IPS DF 4.7 (cell line): ENCODE measurements at regions not wholly inside any gene's neighbourhood (a gene's known extent, or its start where the extent isn't known, plus 50 kb on each side); places are given as distances from the start of the nearest gene placed in this dataset.

Experiments
- DNase-seq: peaks from one replicate; pipeline ENCODE4 v3.0.0-alpha.2; 2013; ENCODE audit warnings: low spot score; ENCODE audit errors: extremely low read depth

GRCh38 chr10:10392511-10392910, 625.2 kb upstream of the CELF2 start:
- no peak for DNase-seq

DNA sequence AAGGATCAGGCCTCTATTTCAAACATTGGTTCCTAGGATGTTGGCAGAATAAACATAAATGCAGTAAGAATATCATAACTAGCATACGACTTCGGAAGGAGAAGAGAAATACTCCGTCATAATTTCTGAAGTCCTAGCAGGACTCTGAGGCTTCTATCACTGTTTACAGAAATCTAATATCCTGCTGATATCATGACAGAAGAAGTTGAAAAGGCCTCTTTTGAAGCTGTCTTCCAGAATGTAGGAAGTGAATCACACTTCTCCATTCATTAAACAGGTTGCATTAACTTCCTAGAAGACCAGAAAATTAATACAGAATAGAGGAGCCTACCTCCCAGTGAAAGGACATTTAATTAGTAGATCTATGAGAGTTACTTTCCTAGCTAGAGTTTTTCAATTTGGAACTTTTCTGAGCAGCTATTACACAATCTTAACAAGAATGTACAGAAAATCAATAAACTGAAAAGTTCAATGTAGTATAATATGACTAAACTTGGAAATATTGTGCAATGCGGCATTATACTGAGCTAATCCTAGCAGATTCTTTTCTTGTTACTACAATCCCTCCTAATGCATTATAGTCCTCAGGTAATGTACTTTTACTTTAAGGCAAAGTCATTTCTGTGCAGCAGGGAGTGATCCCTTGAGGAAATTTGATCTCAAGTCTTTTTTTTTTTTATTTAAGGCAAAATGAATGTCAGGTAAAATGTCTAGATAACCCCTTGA, 622.6 kb upstream of the CELF2 start:
- DNase-seq: no peak

- DNase-seq: no peak
Observed at GRCh38 chr10:10396601-10397000, 621.1 kb upstream of the CELF2 start.

GRCh38 chr10:10397906-10398305, 619.8 kb upstream of the CELF2 start:
- DNase-seq: no peak

DNA sequence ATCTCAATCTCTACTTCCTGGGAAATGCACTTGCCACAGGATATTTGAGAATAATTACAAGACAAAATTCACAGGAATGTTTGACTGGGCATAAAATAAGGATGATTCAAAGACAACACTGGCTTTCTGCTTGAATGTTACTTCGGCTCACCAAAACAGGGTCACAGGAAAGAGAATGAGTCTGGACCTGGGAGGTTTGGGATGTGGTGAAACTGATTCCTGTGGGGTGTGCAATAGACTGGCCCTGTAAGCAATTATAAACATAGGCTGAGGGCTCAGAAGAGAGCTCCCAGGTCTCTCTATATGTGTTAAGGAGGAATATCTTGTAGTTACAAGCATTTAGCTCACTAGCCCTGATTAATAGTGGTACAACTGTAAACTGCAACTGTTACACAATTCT, 613.9 kb upstream of the CELF2 start:
- DNase-seq: no peak

- DNase-seq: no peak
Observed at GRCh38 chr10:10417671-10418070, 600.0 kb upstream of the CELF2 start.

GRCh38 chr10:10418387-10418786, 599.3 kb upstream of the CELF2 start:
- no peak for DNase-seq

GRCh38 chr10:10421071-10421470, 596.6 kb upstream of the CELF2 start:
- no peak for DNase-seq

DNA sequence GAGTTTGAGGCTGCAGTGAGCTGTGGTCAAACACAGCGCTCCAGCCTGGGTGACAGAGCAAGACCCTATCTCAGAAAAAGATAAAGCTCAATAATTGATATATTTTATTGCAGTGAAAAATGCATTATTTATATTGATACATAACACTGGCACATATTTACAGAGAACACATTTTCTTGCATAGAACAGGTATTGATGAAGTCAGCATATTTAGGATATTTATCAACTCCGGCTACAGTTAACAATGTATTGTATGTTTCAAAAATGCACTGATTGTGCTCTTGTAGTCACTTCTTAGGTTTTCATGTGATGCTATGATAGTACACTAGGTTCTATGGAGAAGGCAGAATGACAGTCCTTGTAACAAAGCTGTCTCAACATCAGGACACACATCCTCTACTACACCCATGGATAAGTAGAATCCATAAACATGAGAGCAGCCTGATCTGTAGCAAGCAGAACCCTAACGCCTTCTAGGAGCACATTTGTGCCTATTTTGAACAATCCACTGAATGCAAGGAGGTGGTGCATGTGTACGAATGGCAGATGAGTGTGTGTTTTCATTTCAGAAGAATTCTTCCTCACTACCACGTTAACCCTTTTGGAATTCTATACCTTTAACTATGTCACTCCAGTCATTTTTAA, 586.1 kb upstream of the CELF2 start:
- no peak for DNase-seq

DNA sequence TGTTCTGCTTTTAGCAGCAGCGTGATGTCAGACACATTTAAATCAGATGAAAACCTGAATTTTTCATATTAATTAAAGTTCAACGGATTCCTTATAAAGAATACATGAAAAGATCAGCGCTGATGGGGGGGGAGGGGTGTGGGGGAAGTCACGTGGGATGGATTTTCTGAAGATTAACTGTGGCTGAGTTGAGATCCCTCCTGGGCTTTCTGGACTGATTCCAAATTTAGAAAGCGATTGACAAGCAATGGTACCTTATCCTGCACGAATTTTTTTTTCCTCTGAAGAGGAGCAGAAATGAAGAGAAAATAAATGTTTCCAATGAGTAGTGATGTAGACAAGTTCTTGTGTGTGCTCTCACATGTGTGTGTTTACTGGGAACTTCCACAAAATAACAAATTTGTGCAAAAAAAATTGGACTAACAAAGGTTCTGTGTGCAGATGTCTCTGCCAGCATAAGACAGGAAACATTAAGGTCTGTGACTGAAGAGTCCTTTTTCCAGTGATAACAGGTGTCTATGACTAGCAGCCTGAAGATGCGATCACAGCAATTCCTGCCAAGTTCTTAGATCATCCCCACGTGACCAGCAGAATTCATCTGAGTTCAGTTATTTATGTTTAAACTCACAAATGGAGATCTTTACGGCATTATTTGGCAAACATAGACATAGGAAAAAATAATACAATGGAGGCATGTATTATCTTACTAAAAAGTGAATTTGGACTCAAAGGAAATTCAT, 585.2 kb upstream of the CELF2 start:
- no peak for DNase-seq

DNA sequence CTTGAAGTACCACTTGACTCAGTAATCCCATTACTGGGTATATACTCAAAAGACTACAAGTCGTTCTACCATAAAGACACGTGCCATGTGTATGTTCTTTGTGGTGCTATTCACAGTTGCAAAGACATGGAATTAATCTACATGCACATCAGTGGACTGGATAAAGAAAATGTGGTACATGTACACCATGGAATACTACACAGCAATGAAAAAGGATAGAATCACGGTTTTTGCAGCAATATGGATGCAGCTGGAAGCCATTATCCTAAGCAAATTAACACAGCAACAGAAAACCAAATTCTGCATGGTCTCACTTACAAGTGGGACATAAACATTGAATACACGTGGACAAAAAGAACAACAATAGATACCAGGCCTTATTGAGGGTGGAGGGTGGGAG, 583.4 kb upstream of the CELF2 start:
- DNase-seq: no peak

DNA sequence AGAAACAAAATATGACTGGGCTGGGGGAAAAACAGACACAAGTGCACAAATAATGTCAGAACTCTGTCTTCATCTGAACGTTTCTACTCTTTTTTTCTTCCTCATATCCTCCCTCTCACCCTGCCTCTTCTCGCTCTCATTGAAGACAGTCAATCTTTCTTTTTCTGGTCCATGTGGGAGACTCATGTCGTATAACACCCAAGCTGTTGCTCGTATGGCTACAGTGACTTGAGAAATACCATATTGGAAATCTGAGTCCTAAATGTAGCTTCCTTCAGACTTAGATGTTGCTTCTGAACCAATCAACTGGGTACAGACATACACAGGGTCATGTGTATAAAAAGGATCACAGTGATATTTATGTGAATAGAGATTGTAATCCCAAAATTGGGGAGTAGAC, 579.8 kb upstream of the CELF2 start:
- DNase-seq: no peak

DNA sequence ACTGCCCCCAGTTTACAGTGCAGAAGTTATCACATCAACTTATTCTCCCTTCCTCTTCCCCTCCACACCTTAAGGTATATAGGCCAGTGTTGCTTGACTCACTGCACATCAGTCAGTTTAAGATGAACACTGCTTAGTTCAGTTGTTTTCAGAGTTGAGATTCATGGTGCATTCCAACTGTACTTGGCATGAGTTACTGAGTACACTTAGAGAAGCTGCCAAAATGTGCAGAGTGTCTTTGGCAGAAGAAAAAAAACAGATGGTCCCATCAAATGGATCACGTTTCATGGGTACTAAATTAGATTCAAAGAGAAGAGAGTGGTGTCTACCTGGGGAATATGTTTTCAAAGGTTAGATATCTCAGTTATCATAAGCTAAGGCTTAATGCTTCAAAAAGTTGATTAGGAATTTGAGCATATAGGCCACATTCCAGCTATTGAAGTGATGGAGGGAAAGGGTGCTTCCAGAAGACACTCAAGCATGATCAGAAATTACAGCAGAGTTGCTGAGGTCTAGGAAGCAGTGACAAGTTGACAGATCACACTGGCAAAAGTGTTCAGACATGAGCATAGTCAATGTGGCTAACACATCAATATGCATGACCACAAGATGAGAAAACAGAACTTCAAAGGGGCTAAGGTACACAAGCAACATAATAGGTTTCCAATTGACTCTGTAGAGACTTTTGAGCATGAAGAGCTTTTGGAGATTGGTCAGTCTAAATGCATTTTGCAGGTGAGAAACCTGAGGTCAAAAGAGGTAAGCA, 579.2 kb upstream of the CELF2 start:
- no peak for DNase-seq

- DNase-seq: no peak
Observed at GRCh38 chr10:10456856-10457255, 560.8 kb upstream of the CELF2 start.

- no peak for DNase-seq
Observed at GRCh38 chr10:10460451-10460850, 557.2 kb upstream of the CELF2 start.

DNA sequence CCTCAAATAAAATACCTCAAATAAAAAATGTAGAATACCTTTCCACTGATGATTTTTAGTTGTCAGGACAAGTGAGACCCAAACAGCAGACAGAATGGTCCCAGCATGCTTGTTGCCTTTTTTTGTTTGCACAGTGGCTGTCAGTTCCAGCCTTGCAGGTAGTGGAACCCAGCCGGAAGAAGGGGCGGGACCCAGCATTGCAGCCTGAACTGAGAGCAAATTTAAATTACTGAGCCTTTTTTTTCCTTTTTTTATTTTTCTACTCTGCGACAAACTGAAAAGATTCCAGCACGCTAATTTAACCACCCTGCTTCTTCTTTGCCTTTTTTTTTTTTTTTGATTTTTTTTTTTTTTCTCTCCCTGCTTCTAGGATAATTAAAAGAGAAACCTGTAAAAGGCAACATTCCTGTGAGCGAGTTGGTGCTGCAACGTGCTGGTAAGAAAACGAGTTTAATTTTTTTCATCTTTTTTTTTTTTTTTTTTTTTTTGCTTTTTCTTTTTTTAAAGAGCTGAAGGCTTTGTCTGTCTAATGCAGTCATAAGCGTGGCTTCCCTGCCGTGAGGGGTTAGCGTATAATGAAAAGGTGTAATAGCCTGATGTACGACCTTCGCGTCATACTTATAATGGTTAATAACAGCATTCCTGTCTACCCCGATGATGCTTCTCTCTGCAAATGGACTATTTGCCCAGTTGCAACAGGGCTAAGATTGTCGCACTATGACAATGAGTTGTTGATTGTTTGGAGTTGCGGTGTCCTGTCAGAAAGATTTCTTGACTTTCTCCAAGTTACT, 555.3 kb upstream of the CELF2 start:
- no peak for DNase-seq

DNA sequence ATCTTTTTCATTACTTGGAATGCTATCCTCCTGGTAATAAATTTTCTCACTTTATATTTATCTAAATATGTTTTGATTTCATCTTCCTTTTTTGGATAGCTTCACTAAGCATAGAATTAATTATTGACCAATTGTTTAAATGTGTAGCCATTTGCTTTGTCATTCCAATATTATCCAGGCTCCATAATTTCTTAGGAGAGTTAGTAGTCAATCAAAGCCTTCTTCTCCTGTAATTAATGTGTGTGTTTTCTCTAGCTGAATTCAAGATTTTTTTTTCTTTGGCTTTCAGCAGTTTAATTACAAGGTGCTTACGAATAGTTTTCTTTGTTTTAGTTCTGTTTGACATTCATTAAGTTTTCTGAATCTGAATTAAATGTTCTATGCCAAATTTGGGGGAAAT, 545.9 kb upstream of the CELF2 start:
- no peak for DNase-seq

- DNase-seq: peak; percentile 19
Observed at GRCh38 chr10:10475812-10476211, 541.9 kb upstream of the CELF2 start.

- DNase-seq: no peak
Observed at GRCh38 chr10:10477844-10478243, 539.8 kb upstream of the CELF2 start.

- no peak for DNase-seq
Observed at GRCh38 chr10:10479465-10479864, 538.2 kb upstream of the CELF2 start.

DNA sequence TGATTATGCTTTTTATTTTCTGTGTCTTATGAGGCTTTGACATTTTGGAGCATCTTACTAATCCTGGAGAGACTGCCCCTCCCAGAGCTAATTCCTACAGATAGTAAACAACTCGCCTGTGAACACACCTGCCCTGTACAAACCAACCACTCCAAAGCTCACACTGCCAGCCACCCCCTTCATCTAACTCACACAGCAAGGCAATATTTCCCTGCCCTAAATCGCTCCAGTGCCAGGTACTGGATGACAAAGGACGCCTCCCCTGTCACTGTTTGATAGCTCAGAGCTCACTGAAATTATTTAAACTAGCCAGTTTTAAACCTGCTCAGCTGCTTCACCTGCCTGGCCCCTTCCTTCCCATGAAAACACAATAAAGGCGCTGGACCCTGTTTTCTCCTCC, 535.1 kb upstream of the CELF2 start:
- DNase-seq: no peak
